ENCODE measurements at regions not wholly inside any gene's neighbourhood (a gene's known extent, or its start where the extent isn't known, plus 50 kb on each side); places are given as distances from the start of the nearest gene placed in this dataset.

DNA sequence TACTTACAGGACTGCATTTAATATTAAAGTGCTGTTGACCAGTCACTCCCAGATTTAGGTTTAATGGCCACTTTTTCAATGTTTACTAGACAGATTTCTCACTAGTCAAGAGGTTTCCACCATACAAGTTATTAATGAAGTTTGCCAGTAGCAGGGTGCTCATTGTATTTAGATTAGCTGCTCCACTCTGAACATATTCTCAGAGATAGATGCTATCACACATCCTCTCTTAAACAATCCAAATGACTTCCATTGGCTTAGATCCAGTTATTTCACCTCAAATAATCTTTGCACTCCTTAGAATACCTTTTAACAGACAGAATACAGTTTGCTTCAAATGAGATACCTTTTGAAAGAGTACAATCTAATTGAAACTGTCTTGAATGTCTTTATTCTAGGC lies 276.1 kb downstream of the HDGFL1 start:
- TF ChIP-seq, protein P1, sequence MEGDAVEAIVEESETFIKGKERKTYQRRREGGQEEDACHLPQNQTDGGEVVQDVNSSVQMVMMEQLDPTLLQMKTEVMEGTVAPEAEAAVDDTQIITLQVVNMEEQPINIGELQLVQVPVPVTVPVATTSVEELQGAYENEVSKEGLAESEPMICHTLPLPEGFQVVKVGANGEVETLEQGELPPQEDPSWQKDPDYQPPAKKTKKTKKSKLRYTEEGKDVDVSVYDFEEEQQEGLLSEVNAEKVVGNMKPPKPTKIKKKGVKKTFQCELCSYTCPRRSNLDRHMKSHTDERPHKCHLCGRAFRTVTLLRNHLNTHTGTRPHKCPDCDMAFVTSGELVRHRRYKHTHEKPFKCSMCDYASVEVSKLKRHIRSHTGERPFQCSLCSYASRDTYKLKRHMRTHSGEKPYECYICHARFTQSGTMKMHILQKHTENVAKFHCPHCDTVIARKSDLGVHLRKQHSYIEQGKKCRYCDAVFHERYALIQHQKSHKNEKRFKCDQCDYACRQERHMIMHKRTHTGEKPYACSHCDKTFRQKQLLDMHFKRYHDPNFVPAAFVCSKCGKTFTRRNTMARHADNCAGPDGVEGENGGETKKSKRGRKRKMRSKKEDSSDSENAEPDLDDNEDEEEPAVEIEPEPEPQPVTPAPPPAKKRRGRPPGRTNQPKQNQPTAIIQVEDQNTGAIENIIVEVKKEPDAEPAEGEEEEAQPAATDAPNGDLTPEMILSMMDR (IDR thresholded peaks at IDR 0.05; ENCODE audit: low read depth, low read length, missing control alignments) = no peak
- no peak overlapping the region for H3K4me3 ChIP-seq (ENCODE audit: low read depth, low read length)
- DNase-seq = no peak
- H3K36me3 ChIP-seq (replicated peaks) = no peaks in the 10 kb centered on the region
- no peaks in the 10 kb centered on the region for H3K27me3 ChIP-seq (replicated peaks)
- in situ Hi-C loops (cut with HindIII; ENCODE audit: low pct_ligation_motif_present, low sequenced_read_pairs) = no loop called here
- H3K27ac ChIP-seq = no peak overlapping the region

DNA sequence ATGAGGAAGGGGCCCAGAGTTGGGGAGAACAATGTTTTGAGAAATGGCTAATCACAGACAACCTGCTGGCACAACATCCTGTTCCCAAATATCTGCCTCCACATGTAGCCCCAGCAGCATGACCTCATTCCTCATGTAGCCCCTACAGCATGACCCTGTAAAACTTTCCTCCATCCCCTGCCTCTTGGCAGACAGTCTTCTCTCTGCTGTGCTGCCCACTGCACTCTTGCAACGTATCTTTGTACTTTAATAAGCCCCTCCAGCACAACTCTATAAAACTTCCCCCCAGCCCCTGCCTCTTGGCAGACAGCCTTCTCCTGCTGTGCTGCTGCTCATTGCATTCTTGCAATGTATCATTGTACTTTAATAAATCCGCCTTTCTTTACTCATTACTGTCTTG lies 278.8 kb downstream of the HDGFL1 start:
- DNase-seq = peak; percentile 11
- no peaks in the 10 kb centered on the region for H3K27me3 ChIP-seq (replicated peaks)
- H3K36me3 ChIP-seq (replicated peaks) = no peaks in the 10 kb centered on the region
- in situ Hi-C loops (cut with HindIII; ENCODE audit: low pct_ligation_motif_present, low sequenced_read_pairs) = no loop called here
- TF ChIP-seq, protein P1 (IDR thresholded peaks at IDR 0.05; ENCODE audit: low read depth, low read length, missing control alignments) = no peak
- no peak overlapping the region for H3K4me3 ChIP-seq (ENCODE audit: low read depth, low read length)
- H3K27ac ChIP-seq = no peak overlapping the region

DNA sequence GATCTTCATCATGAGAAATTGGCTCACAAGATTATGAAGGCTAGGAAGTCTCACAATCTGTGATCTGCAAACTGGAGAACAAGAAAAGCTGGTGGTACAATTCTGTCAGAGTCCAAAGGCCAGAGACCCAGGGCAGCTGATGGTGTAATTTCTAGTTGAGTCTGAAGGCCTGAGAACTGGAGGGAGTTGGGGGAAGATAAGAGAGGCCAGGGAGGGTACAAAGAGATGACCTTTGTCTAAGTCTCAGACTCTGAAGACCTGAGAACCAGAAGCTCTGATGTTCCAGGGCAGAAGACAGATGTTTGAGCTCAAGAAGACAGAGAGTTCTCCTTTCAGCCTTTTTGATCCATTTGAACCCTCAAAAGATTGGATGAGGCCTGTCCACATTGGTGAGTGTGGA lies 280.6 kb downstream of the HDGFL1 start:
- Histone ChIP-seq H3K4me3 (ENCODE audit: low read depth, low read length) (no peak overlapping the region), H3K36me3 (replicated peaks) (no peaks in the 10 kb centered on the region), H3K27ac (no peak overlapping the region), H3K27me3 (replicated peaks) (no peaks in the 10 kb centered on the region)
- no peak for DNase-seq
- TF ChIP-seq, protein P1 (IDR thresholded peaks at IDR 0.05; ENCODE audit: low read depth, low read length, missing control alignments) = no peak
- in situ Hi-C loops (cut with HindIII; ENCODE audit: low pct_ligation_motif_present, low sequenced_read_pairs) = no loop called here

DNA sequence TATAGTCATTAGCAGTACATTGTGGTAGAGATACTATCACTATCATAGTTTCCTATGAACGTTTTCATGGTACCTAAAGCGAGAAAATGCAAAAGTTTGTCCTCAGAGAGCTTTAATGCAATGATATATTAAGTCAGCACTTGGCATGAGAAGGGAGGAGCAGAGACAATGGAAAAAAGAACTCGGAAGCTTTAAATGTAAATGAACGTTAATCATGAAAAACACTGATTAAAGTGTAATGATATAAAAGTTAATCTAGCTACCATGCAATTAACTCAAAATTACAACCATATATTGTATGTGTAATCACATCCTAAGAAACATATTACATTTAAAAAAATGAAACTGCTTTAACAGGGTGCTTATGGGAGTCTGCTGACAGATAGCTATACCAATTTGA lies 282.7 kb downstream of the HDGFL1 start:
- Histone ChIP-seq H3K27ac (no peak overlapping the region), H3K4me3 (ENCODE audit: low read depth, low read length) (no peak overlapping the region), H3K27me3 (replicated peaks) (no peaks in the 10 kb centered on the region), H3K36me3 (replicated peaks) (no peaks in the 10 kb centered on the region)
- TF ChIP-seq, protein P1 (IDR thresholded peaks at IDR 0.05; ENCODE audit: low read depth, low read length, missing control alignments) = no peak
- in situ Hi-C loops (cut with HindIII; ENCODE audit: low pct_ligation_motif_present, low sequenced_read_pairs) = no loop called here
- DNase-seq = no peak

DNA sequence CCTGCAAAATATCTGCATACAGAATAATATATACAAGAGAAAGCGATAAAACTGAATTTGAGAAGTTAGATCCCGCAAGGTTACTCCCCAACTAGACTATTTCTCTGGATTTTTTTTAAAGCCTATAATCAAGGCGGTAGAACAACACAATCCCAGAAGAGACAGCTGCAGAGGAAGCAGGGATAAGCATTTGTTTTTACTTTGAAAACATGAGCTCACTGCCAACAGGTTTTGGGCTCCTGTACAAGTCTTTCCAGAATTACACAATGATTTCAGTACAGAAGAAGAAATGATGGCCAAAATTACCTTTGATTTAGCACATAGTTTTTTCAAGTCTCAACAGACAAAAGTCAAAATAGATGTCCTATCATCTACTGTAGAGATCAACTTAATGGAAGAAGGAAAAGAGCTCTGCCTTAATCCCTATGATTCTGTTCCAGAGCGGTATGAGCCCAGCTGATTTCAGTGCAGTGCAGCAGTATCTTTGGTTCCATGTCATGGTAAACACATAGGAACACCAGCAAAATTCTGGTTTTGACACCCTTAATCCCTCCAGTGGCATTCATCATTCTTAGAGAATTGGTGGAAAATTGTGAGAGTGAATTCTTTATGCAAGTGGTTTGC lies 304.3 kb downstream of the HDGFL1 start:
- TF ChIP-seq, protein P1 (IDR thresholded peaks at IDR 0.05; ENCODE audit: low read depth, low read length, missing control alignments) = no peak
- Histone ChIP-seq H3K4me3 (ENCODE audit: low read depth, low read length) (no peak overlapping the region), H3K27ac (no peak overlapping the region), H3K27me3 (replicated peaks) (no peaks in the 10 kb centered on the region), H3K36me3 (replicated peaks) (no peaks in the 10 kb centered on the region)
- no peak for DNase-seq
- in situ Hi-C loops (cut with HindIII; ENCODE audit: low pct_ligation_motif_present, low sequenced_read_pairs) = no loop called here

DNA sequence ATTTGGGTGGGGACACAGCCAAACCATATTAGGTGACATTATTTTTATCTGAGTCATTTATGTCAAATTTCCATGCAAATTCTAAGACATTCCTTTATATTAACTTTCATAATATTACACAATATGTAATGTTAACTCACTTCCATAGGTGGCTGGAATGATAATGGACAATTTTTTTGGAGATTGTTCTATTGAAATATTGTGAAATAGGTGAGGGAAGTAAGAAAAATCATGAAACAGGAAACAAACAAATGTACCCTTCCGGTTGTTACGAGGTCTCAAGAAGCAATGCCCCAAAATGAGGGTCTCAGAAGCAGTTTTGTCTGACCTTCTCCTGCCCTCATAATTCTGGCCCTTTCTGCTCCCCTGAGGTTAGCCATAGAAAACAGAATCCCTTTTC lies 306.5 kb downstream of the HDGFL1 start:
- H3K4me3 ChIP-seq (ENCODE audit: low read depth, low read length) = no peak overlapping the region
- H3K36me3 ChIP-seq (replicated peaks) = no peaks in the 10 kb centered on the region
- H3K27ac ChIP-seq = no peak overlapping the region
- in situ Hi-C loops (cut with HindIII; ENCODE audit: low pct_ligation_motif_present, low sequenced_read_pairs) = no loop called here
- TF ChIP-seq, protein P1 (IDR thresholded peaks at IDR 0.05; ENCODE audit: low read depth, low read length, missing control alignments) = no peak
- no peak for DNase-seq
- H3K27me3 ChIP-seq (replicated peaks) = no peaks in the 10 kb centered on the region
